Caco-2 (cell line): ENCODE measurements at regions not wholly inside any gene's neighbourhood (a gene's known extent, or its start where the extent isn't known, plus 50 kb on each side); places are given as distances from the start of the nearest gene placed in this dataset.

Experiments
- BruUV-seq: library from RNA; stranded (reverse); fragments of 400-500 nt; replicated peaks from 2 replicates; lab custom pipeline; 2021; lab: Mats Ljungman, UMichigan
- CTCF ChIA-PET: fragments of 300-600 bp; sonication (Branson Sonifier 250); formaldehyde crosslinking; loops from one replicate; lab custom pipeline; 2022; ENCODE audit warnings: antibody characterized with exemption; lab: Charles Lee
- POLR2A ChIA-PET: fragments of 300-600 bp; sonication (Branson Sonifier 250); formaldehyde crosslinking; loops from one replicate; lab custom pipeline; 2022; ENCODE audit warnings: antibody characterized with exemption; lab: Charles Lee
- DNase-seq, 2 experiments: peaks; one replicate each; pipeline versions ENCODE4 v3.0.0 to v3.0.0-alpha.2; 2020 to 2022
- H3K27me3 ChIP-seq: replicated peaks from 2 replicates; pipeline ENCODE4 v1.6.0; 2011; ENCODE audit warnings: low read length; ENCODE audit not compliant: control insufficient read depth, insufficient read depth
- H3K36me3 ChIP-seq: 2 replicates; pipeline ENCODE4 v1.5.1; 2011; ENCODE audit warnings: low read length; ENCODE audit not compliant: control insufficient read depth, insufficient read depth
- H3K4me1 ChIP-seq: fragments of 250-450 bp; sonication (Bioruptor Pico); 2 replicates; pipeline ENCODE4 v1.5.1; 2020; ENCODE audit warnings: mild to moderate bottlenecking
- H3K4me3 ChIP-seq: 2 replicates; pipeline ENCODE4 v1.5.1; 2011; ENCODE audit warnings: low read depth, mild to moderate bottlenecking, control low read depth, low read length
- H3K9me3 ChIP-seq: fragments of 250-450 bp; sonication (Bioruptor Pico); 2 replicates; pipeline ENCODE4 v1.5.1; 2020; ENCODE audit warnings: mild to moderate bottlenecking, moderate library complexity
- H3K27ac Mint-ChIP-seq: one replicate; pipeline ENCODE4 v1.8.0; 2022; ENCODE audit warnings: mixed read lengths; ENCODE audit not compliant: unreplicated experiment
- H3K27me3 Mint-ChIP-seq: one replicate; pipeline ENCODE4 v1.8.0; 2022; ENCODE audit warnings: mixed read lengths; ENCODE audit not compliant: insufficient read depth, unreplicated experiment
- H3K36me3 Mint-ChIP-seq: one replicate; pipeline ENCODE4 v1.8.0; 2022; ENCODE audit warnings: mild to moderate bottlenecking, mixed read lengths; ENCODE audit not compliant: insufficient read depth, unreplicated experiment
- H3K4me1 Mint-ChIP-seq: one replicate; pipeline ENCODE4 v1.8.0; 2022; ENCODE audit warnings: low read depth, mixed read lengths; ENCODE audit not compliant: unreplicated experiment
- H3K4me3 Mint-ChIP-seq: one replicate; pipeline ENCODE4 v1.8.0; 2022; ENCODE audit warnings: mild to moderate bottlenecking, moderate library complexity, mixed read lengths; ENCODE audit not compliant: unreplicated experiment
- H3K9me3 Mint-ChIP-seq: one replicate; pipeline ENCODE4 v1.8.0; 2022; ENCODE audit warnings: mixed read lengths; ENCODE audit not compliant: unreplicated experiment
- CTCF ChIP-seq, 2 experiments: fragments of 200-600 bp in 1 of 2; IDR thresholded peaks; 1 replicate in 1 of 2; 2 replicates in 1 of 2; pipeline versions ENCODE4 v1.5.1 to v1.8.0; 2011 to 2022; ENCODE audit warnings: antibody characterized with exemption in 1 of 2, control low read depth in 1 of 2, inconsistent platforms in 1 of 2, low read depth in 1 of 2, low read length in 1 of 2, mild to moderate bottlenecking in 1 of 2, moderate library complexity in 1 of 2; ENCODE audit not compliant: insufficient read depth in 1 of 2, severe bottlenecking in 1 of 2, unreplicated experiment in 1 of 2
- intact Hi-C: fragments of 100-400 bp; cut with micrococcal nuclease; formaldehyde crosslinking; loops from one replicate; pipeline ENCODE4 v1.10.0; 2022; ENCODE audit not compliant: unreplicated experiment

- Mint-ChIP-seq H3K27ac (no peak overlapping the region), H3K36me3 (no peaks in the 10 kb centered on the region), H3K27me3 (no peaks in the 10 kb centered on the region), H3K4me1 (no peaks in the 10 kb centered on the region), H3K9me3 (no peaks in the 10 kb centered on the region), H3K4me3 (no peak overlapping the region)
- ChIA-PET POLR2A (interaction anchor here (0.6 kb wide), 1 partner anchor 136 kb away, joined by 3 read pairs; no protein-coding TSS in a partner anchor), CTCF (no interaction called here)
- peaks cover 19% of the 10 kb centered on the region for H3K4me1 ChIP-seq
- intact Hi-C loops = loop anchor here (10.0 kb wide), 1 partner anchor 627 kb away; no protein-coding TSS in a partner anchor
- H3K27me3 ChIP-seq = no peaks in the 10 kb centered on the region
- BruUV-seq = no TSS peak
- H3K36me3 ChIP-seq = no peaks in the 10 kb centered on the region
- no peak overlapping the region for H3K4me3 ChIP-seq
- no peak for TF ChIP-seq CTCF (IDR thresholded peaks at IDR 0.05; ENCODE audit: insufficient read depth in 1 of 2, low read depth in 1 of 2, low read length in 1 of 2, severe bottlenecking in 1 of 2, unreplicated experiment in 1 of 2)
- DNase-seq = no peak
- H3K9me3 ChIP-seq = no peaks in the 10 kb centered on the region
Observed at GRCh38 chr7:17521437-17521836, 223.0 kb downstream of the AHR start.

DNA sequence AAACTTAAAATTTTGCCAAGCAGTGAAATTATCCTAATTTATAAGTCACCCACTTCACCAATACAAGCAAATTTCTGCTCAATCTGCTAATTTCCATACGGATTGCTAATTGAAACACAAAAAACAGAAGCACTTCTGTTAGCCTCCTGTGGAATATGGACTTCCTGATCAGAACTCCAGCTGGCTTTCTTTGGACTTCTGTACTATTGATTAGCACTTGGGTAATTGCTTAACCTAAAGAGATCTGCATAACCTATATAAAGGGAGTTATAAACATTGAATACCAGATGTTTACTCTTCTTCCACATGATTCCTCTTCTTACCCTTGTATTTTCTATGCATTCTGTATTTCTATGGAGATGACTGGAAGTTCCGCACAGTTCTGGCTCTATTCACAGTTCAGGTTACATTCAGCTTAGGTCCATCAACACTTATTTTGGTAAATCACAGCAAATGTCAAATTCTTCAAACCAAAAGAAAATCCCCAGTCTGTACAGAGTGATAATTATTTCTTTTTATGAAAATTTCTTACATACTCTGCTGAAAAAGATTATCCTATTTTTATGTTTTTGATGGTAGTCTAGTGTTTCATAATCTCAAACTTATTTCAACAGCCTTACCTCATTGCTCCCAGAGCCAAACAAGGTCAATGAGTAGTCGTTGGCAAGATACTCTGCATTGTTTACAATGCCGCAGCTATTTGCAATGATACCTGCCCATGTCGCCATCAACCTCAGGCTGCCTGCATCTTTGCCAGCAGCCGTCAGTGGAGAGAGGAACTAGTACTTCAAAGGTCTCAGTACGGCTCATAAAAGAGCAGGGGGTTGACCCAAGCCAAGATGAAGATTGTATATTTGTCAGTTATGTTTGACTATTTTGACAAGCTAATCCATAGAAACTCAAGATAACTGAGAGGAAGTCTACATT is 225.6 kb downstream of the AHR start:
- CTCF ChIA-PET = interaction anchor here (0.6 to 1.0 kb wide), 3 partner anchors 123 to 394 kb away, joined by 3 read pairs; no protein-coding TSS in a partner anchor
- POLR2A ChIA-PET = no interaction called here
- H3K4me3 Mint-ChIP-seq = peak overlapping the region; percentile 20
- H3K36me3 Mint-ChIP-seq = no peaks in the 10 kb centered on the region
- H3K36me3 ChIP-seq = no peaks in the 10 kb centered on the region
- H3K9me3 ChIP-seq = no peaks in the 10 kb centered on the region
- TSS peak; percentile 36 for BruUV-seq
- peak; percentile 77 to 83 for DNase-seq
- H3K4me1 ChIP-seq = peaks cover 19% of the 10 kb centered on the region
- H3K4me3 ChIP-seq = no peak overlapping the region
- no peaks in the 10 kb centered on the region for H3K27me3 ChIP-seq
- H3K27ac Mint-ChIP-seq = peak overlapping the region; percentile 19
- no peaks in the 10 kb centered on the region for H3K27me3 Mint-ChIP-seq
- H3K4me1 Mint-ChIP-seq = no peaks in the 10 kb centered on the region
- H3K9me3 Mint-ChIP-seq = no peaks in the 10 kb centered on the region
- no peak for TF ChIP-seq CTCF (IDR thresholded peaks at IDR 0.05; ENCODE audit: insufficient read depth in 1 of 2, low read depth in 1 of 2, low read length in 1 of 2, severe bottlenecking in 1 of 2, unreplicated experiment in 1 of 2)
- intact Hi-C loops = loop anchor here (1.0 to 10.0 kb wide), 5 partner anchors 18 to 629 kb away; no protein-coding TSS in a partner anchor

- Histone ChIP-seq H3K27me3 (no peaks in the 10 kb centered on the region), H3K36me3 (no peaks in the 10 kb centered on the region), H3K9me3 (no peaks in the 10 kb centered on the region), H3K4me1 (peaks cover 19% of the 10 kb centered on the region), H3K4me3 (no peak overlapping the region)
- ChIA-PET POLR2A (no interaction called here), CTCF (interaction anchor here (0.6 kb wide), 1 partner anchor 203 kb away, joined by 3 read pairs; no protein-coding TSS in a partner anchor)
- peak overlapping the region; percentile 19 for H3K27ac Mint-ChIP-seq
- no TSS peak for BruUV-seq
- H3K4me3 Mint-ChIP-seq = peak overlapping the region; percentile 20
- H3K36me3 Mint-ChIP-seq = no peaks in the 10 kb centered on the region
- no peaks in the 10 kb centered on the region for H3K27me3 Mint-ChIP-seq
- no peaks in the 10 kb centered on the region for H3K4me1 Mint-ChIP-seq
- no peaks in the 10 kb centered on the region for H3K9me3 Mint-ChIP-seq
- no peak for TF ChIP-seq CTCF (IDR thresholded peaks at IDR 0.05; ENCODE audit: insufficient read depth in 1 of 2, low read depth in 1 of 2, low read length in 1 of 2, severe bottlenecking in 1 of 2, unreplicated experiment in 1 of 2)
- intact Hi-C loops = loop anchor here (1.0 to 10.0 kb wide), 5 partner anchors 18 to 630 kb away; no protein-coding TSS in a partner anchor
- DNase-seq = no peak
Observed at GRCh38 chr7:17524746-17525145, 226.3 kb downstream of the AHR start.
